Right hindlimb (tissue), 1 donor: ENCODE measurements at regions not wholly inside any gene's neighbourhood (a gene's known extent, or its start where the extent isn't known, plus 50 kb on each side); places are given as distances from the start of the nearest gene placed in this dataset.
A peak's percentile ranks its signal among the peaks of the same experiment; 100 is the strongest.

Experiments
- DNase-seq: peaks from one replicate; pipeline ENCODE4 v3.0.0-alpha.2; 2018

DNA sequence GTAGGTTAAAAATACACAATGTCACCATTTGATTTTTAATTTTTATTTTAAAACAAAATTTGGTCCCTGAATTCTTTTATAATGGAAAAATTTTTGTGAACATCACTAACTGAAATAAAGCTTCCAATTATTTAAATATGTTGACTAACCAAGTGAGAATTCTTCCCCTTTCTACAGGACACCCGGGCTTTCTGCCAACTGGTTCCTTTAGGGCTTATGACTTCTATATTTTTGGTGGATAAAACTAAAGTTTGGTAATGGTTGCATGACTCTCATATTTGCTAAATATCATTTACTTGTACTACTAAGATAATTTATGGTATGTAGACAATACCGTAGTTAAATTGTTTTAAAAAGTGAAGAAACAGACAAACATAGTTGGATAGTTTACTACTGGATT, 291.0 kb upstream of the DOK6 start:
- no peak for DNase-seq

GRCh38 chr18:69120833-69121232, 279.9 kb upstream of the DOK6 start:
- no peak for DNase-seq

GRCh38 chr18:69123421-69123820, 277.3 kb upstream of the DOK6 start:
- DNase-seq, result no peak

GRCh38 chr18:69127873-69128500, 272.7 kb upstream of the DOK6 start:
- peak; percentile 39 for DNase-seq

DNA sequence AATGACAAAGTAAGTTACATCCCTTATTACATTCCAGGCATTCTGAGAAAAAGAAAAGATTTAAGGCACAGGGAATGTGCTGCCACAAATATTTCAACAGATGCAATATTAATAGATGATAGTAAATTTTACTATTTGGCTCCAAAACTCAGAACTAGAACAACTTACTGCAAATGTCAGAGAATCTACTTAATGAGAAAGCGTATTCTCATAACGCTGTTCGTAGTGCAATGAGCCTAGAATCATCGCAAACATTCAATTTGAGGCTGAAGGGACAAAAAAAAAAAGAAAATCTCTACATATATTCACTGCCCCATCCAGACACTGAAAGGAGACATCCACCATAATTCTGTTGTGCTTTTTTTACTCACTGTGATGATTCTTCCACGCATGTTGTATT, 272.1 kb upstream of the DOK6 start:
- DNase-seq, result no peak

- no peak for DNase-seq
These were observed 271.7 kb upstream of the DOK6 start for GRCh38 chr18:69128978-69129377.

GRCh38 chr18:69138088-69138487, 262.6 kb upstream of the DOK6 start:
- no peak for DNase-seq

DNA sequence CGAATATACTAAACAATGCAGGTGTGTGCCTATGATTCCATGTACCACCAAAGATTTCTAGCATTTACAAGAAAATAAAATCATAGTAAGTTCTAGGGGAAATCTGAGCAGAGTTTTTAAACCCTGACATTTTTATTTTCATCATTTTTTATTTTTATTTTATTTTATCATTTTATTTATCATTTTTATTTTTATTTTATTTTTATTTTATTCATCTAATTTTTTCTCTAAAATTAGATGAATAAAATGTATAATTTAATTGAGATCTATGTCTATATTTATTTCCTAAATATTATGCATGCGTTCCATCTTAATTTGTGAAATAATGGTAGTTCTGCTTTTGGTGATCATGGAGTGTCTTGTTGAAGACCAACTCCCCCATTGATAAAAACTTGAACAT, 257.6 kb upstream of the DOK6 start:
- DNase-seq, result no peak

- DNase-seq, result no peak
These were observed 248.3 kb upstream of the DOK6 start for GRCh38 chr18:69152436-69152835.

GRCh38 chr18:69157906-69158305, 242.8 kb upstream of the DOK6 start:
- no peak for DNase-seq

DNA sequence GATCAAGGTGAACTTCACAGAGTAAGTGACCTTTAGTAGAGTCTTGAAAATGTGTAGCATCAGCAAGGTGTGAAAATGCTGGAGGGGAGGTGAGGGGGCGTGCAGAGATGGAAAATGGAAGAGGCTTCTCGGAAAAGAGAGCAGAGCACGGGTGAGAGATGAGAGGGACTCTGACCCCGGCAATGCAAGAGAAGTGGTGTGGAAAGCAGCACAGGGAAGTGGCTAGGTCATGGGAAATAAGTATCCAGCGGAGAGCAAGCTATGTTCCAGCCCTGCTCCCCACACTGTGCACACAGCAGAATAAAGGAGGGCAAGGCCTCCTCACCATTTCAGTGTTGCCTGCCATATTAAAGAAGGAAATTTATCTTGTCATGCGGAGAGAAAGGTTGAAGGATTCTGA, 241.7 kb upstream of the DOK6 start:
- no peak for DNase-seq

GRCh38 chr18:69161383-69162028, 239.2 kb upstream of the DOK6 start:
- DNase-seq, result no peak

DNA sequence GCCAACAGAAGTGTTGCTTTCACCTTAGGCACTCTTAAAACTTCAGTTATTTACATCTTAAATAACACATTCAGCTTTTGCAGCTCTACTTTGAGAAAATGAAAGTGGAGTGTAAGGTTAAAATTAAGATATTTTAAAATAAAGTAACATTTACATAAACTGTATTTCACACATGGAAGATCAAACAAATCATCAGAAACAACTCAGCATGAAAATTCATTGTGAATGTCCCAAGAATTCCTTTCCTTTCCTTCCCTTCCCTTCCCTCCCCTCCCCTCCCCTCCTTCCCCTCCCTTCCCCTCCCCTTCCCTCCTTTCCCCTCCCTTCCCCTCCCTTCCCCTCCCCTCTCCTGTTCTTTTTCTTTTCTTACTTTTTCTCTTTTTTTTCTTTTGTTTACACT, 238.0 kb upstream of the DOK6 start:
- DNase-seq, result no peak

- DNase-seq, result no peak
These were observed 228.6 kb upstream of the DOK6 start for GRCh38 chr18:69172046-69172445.

- DNase-seq, result no peak
These were observed 225.0 kb upstream of the DOK6 start for GRCh38 chr18:69175681-69176080.

DNA sequence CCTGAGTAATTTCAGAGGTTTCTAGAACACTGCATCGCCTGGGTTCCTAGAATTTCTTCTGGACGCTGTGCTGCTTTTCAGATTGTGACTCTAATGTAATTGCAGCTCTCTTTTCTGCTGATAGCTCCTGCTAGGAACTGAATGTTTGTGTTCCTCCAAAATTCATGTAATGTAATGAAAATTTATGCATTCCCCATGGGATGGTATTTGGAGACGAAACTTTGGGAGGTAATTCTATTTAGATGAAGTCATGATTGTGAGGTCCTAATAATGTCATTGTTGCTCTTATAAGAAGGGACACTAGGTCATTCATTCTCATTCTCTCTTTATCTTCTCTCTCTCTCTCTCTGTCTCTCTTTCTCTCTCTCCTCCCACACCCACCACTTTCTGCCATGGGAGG, 223.9 kb upstream of the DOK6 start:
- DNase-seq, result no peak

DNA sequence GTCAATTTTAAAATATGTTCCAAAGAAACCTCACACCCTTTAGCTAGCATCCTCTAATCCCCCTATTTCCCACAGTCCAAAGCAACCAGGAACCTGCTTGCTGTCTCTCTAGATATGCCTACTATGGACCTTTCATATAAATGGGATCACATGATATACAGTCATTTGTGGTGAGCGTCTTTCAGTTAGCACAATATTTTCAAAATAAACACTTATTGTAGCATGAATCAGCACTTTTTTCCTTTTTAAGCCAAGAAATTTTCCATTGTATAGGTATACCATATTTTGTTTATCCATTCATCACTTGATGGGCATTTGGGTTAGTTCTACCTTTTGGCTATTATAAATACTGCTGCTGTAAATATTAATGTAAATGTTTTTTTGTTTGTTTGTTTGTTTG, 223.0 kb upstream of the DOK6 start:
- DNase-seq, result no peak

GRCh38 chr18:69186162-69186561, 214.5 kb upstream of the DOK6 start:
- DNase-seq, result no peak

DNA sequence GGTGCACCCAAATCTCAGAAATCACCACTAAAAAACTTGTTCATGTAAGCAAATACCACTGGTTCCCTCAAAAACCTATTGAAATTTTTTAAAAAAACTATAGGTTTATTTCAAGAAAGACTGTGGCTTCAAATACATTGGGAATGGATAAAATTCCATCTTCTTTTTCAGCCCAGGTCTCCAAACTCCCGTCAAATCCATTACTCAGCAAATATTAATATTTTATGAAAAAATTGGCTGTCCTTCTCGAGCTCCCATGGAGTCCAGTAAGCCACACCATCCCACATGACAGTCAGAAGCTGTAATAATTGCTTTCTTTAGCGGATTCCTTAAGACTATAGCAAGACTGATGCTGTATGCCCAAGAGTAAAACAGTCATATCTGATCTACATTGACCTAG, 204.4 kb upstream of the DOK6 start:
- DNase-seq, result no peak

DNA sequence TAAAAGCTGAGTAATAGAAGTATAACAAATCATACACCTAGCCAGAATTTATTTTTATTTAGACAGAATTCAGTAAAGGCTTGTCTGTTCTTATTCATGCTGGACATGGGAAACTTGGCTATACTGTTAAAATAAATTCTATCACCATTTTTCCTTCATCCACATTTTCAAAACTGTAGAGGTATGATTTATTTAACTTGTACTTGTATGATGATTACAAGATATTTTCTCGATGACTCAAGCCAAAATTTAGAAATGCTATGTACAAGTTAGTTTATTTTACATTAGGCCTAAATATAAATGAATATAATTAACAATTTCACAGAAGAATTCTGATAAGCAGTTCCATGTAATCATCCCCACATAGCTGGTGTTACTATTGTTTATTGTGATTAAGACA, 194.8 kb upstream of the DOK6 start:
- no peak for DNase-seq

DNA sequence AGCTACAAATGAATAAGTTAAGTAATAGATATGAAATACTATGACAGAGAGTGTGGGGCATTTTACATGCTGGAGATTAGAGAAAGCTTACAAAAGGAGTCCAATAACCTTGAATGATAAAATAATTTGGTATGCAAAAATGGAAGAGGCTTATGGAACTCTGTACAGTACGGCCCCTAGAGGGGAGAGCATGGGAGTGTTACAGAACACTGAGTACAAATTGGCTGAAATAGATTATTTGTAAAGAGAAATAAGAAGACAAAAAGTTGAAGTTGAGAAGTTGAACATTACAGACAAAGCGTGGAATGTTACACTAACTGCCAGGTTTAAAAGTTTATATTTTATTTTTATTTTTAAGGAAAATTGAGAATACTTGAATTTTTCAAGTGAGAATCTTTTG, 192.1 kb upstream of the DOK6 start:
- DNase-seq, result no peak

- DNase-seq, result no peak
These were observed 190.9 kb upstream of the DOK6 start for GRCh38 chr18:69209761-69210160.

DNA sequence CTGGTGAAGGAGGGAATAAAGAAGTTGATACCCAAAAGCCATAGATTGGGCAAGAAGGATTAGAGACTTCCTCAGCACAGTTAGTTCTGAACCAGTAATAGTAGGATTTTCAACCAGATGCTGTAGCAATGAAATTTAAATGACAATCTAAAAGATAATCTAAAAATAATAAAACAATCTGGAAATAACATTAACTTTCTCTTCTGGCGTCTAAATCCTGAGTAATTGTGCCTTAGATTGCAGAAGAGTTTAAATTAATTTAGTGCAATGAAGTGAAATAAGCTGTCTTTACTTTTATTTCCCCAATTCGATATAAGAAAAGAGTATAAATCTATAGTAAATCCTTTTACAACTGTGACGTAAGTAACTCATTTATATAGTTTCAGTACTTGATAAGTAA, 186.8 kb upstream of the DOK6 start:
- DNase-seq, result no peak

DNA sequence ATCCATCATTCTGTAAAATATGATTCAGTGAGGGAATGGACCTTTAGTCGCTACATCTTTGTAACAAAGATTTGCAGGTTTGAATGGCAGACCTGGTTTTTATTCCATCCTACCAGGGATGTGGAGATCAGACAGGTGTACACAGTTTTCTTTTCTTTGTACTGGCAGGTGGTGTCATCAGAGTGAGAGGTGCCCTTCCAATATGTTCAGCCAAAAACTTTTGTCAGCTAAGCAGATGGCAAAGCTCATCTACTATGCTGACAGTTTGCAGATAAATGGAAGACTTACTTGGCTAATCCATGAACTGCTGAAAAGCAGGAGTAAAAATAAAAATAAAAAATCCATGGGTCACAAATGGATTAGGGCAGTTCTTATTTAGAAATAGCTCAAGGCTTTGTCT, 185.5 kb upstream of the DOK6 start:
- no peak for DNase-seq

DNA sequence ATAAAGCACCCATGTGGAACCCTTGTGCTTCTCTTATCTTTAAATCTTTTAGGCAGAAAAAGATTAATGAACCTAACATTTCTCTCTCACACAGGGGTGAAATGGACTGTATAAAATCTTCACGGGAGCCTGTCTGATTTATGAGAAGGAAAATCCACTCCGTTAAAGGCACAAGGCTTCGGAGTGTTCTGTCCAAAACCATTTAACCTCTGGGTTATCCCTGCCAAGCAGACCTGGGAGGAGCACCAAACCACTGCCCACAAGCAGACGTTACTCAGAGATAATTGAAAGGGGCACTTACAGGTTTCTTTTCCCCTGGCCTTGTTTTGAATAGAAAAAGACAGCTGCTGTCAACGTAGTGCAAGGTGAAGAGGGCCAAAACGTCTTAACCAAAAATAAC, 184.4 kb upstream of the DOK6 start:
- DNase-seq, result no peak
